Neuronal stem cell (in vitro differentiated cells): ENCODE measurements at regions not wholly inside any gene's neighbourhood (a gene's known extent, or its start where the extent isn't known, plus 50 kb on each side); places are given as distances from the start of the nearest gene placed in this dataset.

Experiments
- DNase-seq: peaks from one replicate; pipeline ENCODE4 v3.0.0-alpha.2; 2013; ENCODE audit warnings: low spot score
- H2AFZ ChIP-seq: one replicate; pipeline ENCODE4 v1.6.1; 2013; ENCODE audit warnings: mild to moderate bottlenecking, low read length, inconsistent platforms
- H2AK5ac ChIP-seq: 2 replicates; pipeline ENCODE4 v1.6.1; 2013; ENCODE audit warnings: low read depth, mild to moderate bottlenecking, inconsistent platforms, low read length, moderate library complexity, mixed read lengths
- H2BK120ac ChIP-seq: 2 replicates; pipeline ENCODE4 v1.6.1; 2013; ENCODE audit warnings: low read depth, mild to moderate bottlenecking, inconsistent platforms, low read length, moderate library complexity, mixed read lengths
- H2BK12ac ChIP-seq: one replicate; pipeline ENCODE4 v1.6.1; 2013; ENCODE audit warnings: low read length, inconsistent platforms
- H2BK15ac ChIP-seq: 2 replicates; pipeline ENCODE4 v1.6.1; 2013; ENCODE audit warnings: mild to moderate bottlenecking, low read length, inconsistent platforms, mixed read lengths
- H2BK5ac ChIP-seq: one replicate; pipeline ENCODE4 v1.6.1; 2013; ENCODE audit warnings: inconsistent platforms, mild to moderate bottlenecking, low read length, moderate library complexity
- H3K14ac ChIP-seq: one replicate; pipeline ENCODE4 v1.6.1; 2013; ENCODE audit warnings: low read length, inconsistent platforms
- H3K18ac ChIP-seq: 2 replicates; pipeline ENCODE4 v1.6.1; 2013; ENCODE audit warnings: low read length, inconsistent platforms
- H3K23ac ChIP-seq: 2 replicates; pipeline ENCODE4 v1.6.1; 2013; ENCODE audit warnings: low read depth, mild to moderate bottlenecking, mixed read lengths, low read length, inconsistent platforms; ENCODE audit not compliant: poor library complexity
- H3K27ac ChIP-seq: replicated peaks from 3 replicates; pipeline ENCODE4 v1.5.1; 2013; ENCODE audit warnings: low read length, inconsistent platforms
- H3K27me3 ChIP-seq, 3 experiments: 2 replicates each; pipeline ENCODE4 v1.6.1; 2013; ENCODE audit warnings: low read length in 3 of 3, mild to moderate bottlenecking in 2 of 3, inconsistent platforms in 1 of 3, low read depth in 1 of 3, mixed read lengths in 1 of 3, moderate library complexity in 1 of 3; ENCODE audit not compliant: control insufficient read depth in 3 of 3, insufficient read depth in 3 of 3
- H3K36me3 ChIP-seq, 2 donors: replicated peaks in 1 of 2; 2 replicates each; pipeline ENCODE4 v1.6.1; 2013; ENCODE audit warnings: low read length in 2 of 2; ENCODE audit not compliant: control insufficient read depth in 2 of 2, insufficient read depth in 2 of 2
- H3K4ac ChIP-seq: 2 replicates; pipeline ENCODE4 v1.6.1; 2013; ENCODE audit warnings: inconsistent platforms, mild to moderate bottlenecking, low read length, moderate library complexity
- H3K4me1 ChIP-seq, 2 donors: 1 replicate in 1 of 2; 2 replicates in 1 of 2; pipeline ENCODE4 v1.6.1; 2013; ENCODE audit warnings: low read length in 2 of 2, low read depth in 1 of 2; ENCODE audit not compliant: control insufficient read depth in 2 of 2, insufficient read depth in 1 of 2
- H3K4me2 ChIP-seq: one replicate; pipeline ENCODE4 v1.6.1; 2013; ENCODE audit warnings: mild to moderate bottlenecking, low read length, inconsistent platforms; ENCODE audit not compliant: insufficient read depth, poor library complexity, severe bottlenecking
- H3K4me3 ChIP-seq, 2 donors: 2 replicates each; pipeline ENCODE4 v1.5.1; 2013; ENCODE audit warnings: low read length in 2 of 2, mild to moderate bottlenecking in 2 of 2, inconsistent platforms in 1 of 2, moderate library complexity in 1 of 2
- H3K79me1 ChIP-seq: one replicate; pipeline ENCODE4 v1.6.1; 2013; ENCODE audit warnings: low read depth, mild to moderate bottlenecking, inconsistent platforms, low read length, moderate library complexity
- H3K9ac ChIP-seq: one replicate; pipeline ENCODE4 v1.6.1; 2013; ENCODE audit warnings: mild to moderate bottlenecking, low read depth, low read length, inconsistent platforms; ENCODE audit not compliant: poor library complexity
- H3K9me3 ChIP-seq, 2 donors: replicated peaks in 1 of 2; 2 replicates each; pipeline versions ENCODE3 to v1.6.1; 2013; ENCODE audit warnings: low read length in 2 of 2, mild to moderate bottlenecking in 2 of 2, inconsistent platforms in 1 of 2, low read depth in 1 of 2, mixed read lengths in 1 of 2, moderate library complexity in 1 of 2; ENCODE audit not compliant: control insufficient read depth in 2 of 2, insufficient read depth in 1 of 2
- H4K8ac ChIP-seq: one replicate; pipeline ENCODE4 v1.6.1; 2013; ENCODE audit warnings: low read depth, mild to moderate bottlenecking, inconsistent platforms, low read length, moderate library complexity
- H4K91ac ChIP-seq: one replicate; pipeline ENCODE4 v1.6.1; 2013; ENCODE audit warnings: low read length, low read depth, mild to moderate bottlenecking, inconsistent platforms; ENCODE audit not compliant: poor library complexity
- WGBS, 2 donors: extraction: QIAGEN DNeasy Blood & Tissue Kit; methylation state at CpG; one replicate each; pipeline ENCODE4 v1.1.7; 2013; ENCODE audit warnings: missing lambda C conversion rate in 2 of 2, mixed read lengths in 1 of 2; ENCODE audit not compliant: insufficient read length in 2 of 2, insufficient replicate concordance in 1 of 2; ENCODE audit errors: extremely low coverage in 2 of 2; 5-methylcytosine and 5-hydroxymethylcytosine counted together

GRCh38 chr5:51487952-51488351 lies 104.7 kb downstream of the ISL1 start:
- no peak overlapping the region for H3K9ac ChIP-seq
- no peak overlapping the region for H2AFZ ChIP-seq
- no peak overlapping the region for H2BK15ac ChIP-seq
- H3K18ac ChIP-seq = no peak overlapping the region
- no peak overlapping the region for H3K27ac ChIP-seq
- H3K9me3 ChIP-seq = no peaks in the 10 kb centered on the region
- no peak overlapping the region for H2BK12ac ChIP-seq
- H3K36me3 ChIP-seq = no peaks in the 10 kb centered on the region
- H3K4me2 ChIP-seq = no peak overlapping the region
- no peak overlapping the region for H4K91ac ChIP-seq
- DNase-seq = no peak
- H3K79me1 ChIP-seq = no peaks in the 10 kb centered on the region
- no peak overlapping the region for H2BK120ac ChIP-seq
- no peak overlapping the region for H3K4ac ChIP-seq
- H3K23ac ChIP-seq = no peak overlapping the region
- no peak overlapping the region for H2AK5ac ChIP-seq
- no peak overlapping the region for H2BK5ac ChIP-seq
- peaks cover 0 to 2% of the 10 kb centered on the region in 2 donors for H3K4me1 ChIP-seq
- no peak overlapping the region for H3K4me3 ChIP-seq
- no peak overlapping the region for H4K8ac ChIP-seq
- no CpG with 5 or more reads among the region's 5 CpGs for WGBS, 2 donors
- H3K27me3 ChIP-seq = no peaks in the 10 kb centered on the region
- H3K14ac ChIP-seq = no peak overlapping the region

- H3K14ac ChIP-seq = no peak overlapping the region
- H3K4me2 ChIP-seq = no peak overlapping the region
- peaks cover 0 to 2% of the 10 kb centered on the region in 2 donors for H3K4me1 ChIP-seq
- H2AK5ac ChIP-seq = no peak overlapping the region
- H3K9ac ChIP-seq = no peak overlapping the region
- H4K8ac ChIP-seq = no peak overlapping the region
- H3K4ac ChIP-seq = no peak overlapping the region
- no peak overlapping the region for H3K4me3 ChIP-seq
- H4K91ac ChIP-seq = no peak overlapping the region
- H3K27ac ChIP-seq = no peak overlapping the region
- no peaks in the 10 kb centered on the region for H3K36me3 ChIP-seq
- no peak for DNase-seq
- H2BK5ac ChIP-seq = no peak overlapping the region
- no peak overlapping the region for H2BK15ac ChIP-seq
- H3K18ac ChIP-seq = no peak overlapping the region
- H2BK120ac ChIP-seq = no peak overlapping the region
- no peaks in the 10 kb centered on the region for H3K27me3 ChIP-seq
- no peak overlapping the region for H2AFZ ChIP-seq
- WGBS, 2 donors = no CpG with 5 or more reads among the region's 3 CpGs
- no peaks in the 10 kb centered on the region for H3K9me3 ChIP-seq
- H2BK12ac ChIP-seq = no peak overlapping the region
- H3K23ac ChIP-seq = no peak overlapping the region
- H3K79me1 ChIP-seq = no peaks in the 10 kb centered on the region
Measured at GRCh38 chr5:51488803-51489642, 105.8 kb downstream of the ISL1 start.

GRCh38 chr5:51494821-51495220 lies 111.6 kb downstream of the ISL1 start:
- Histone ChIP-seq H4K8ac (no peak overlapping the region), H3K4me3 (no peak overlapping the region), H2AFZ (no peak overlapping the region), H2AK5ac (peak overlapping the region; percentile 52), H3K4ac (no peak overlapping the region), H3K27ac (no peak overlapping the region), H2BK5ac (no peak overlapping the region), H3K18ac (peak overlapping the region; percentile 83), H3K23ac (peak overlapping the region; percentile 80), H3K4me2 (no peak overlapping the region), H2BK15ac (no peak overlapping the region), H3K9me3 (no peaks in the 10 kb centered on the region), H3K79me1 (no peaks in the 10 kb centered on the region), H3K27me3 (no peaks in the 10 kb centered on the region), H2BK120ac (peak overlapping the region; percentile 72), H2BK12ac (peak overlapping the region; percentile 94), H3K4me1 (peaks cover 0 to 2% of the 10 kb centered on the region in 2 donors), H3K9ac (no peak overlapping the region), H4K91ac (peak overlapping the region; percentile 53), H3K36me3 (no peaks in the 10 kb centered on the region), H3K14ac (no peak overlapping the region)
- DNase-seq = no peak
- WGBS, 2 donors = no CpG with 5 or more reads among the region's 12 CpGs

GRCh38 chr5:51495672-51496071 lies 112.4 kb downstream of the ISL1 start:
- Histone ChIP-seq H2BK5ac (no peak overlapping the region), H3K23ac (no peak overlapping the region), H3K4me3 (no peak overlapping the region), H4K91ac (no peak overlapping the region), H3K18ac (no peak overlapping the region), H2BK12ac (no peak overlapping the region), H3K4me1 (peaks cover 0 to 2% of the 10 kb centered on the region in 2 donors), H3K9ac (no peak overlapping the region), H3K27ac (no peak overlapping the region), H2AFZ (no peak overlapping the region), H3K79me1 (no peaks in the 10 kb centered on the region), H2BK120ac (no peak overlapping the region), H3K14ac (no peak overlapping the region), H4K8ac (no peak overlapping the region), H3K27me3 (no peaks in the 10 kb centered on the region), H3K36me3 (no peaks in the 10 kb centered on the region), H3K4ac (no peak overlapping the region), H2BK15ac (no peak overlapping the region), H2AK5ac (no peak overlapping the region), H3K4me2 (no peak overlapping the region), H3K9me3 (no peaks in the 10 kb centered on the region)
- WGBS, 2 donors = no CpG with 5 or more reads among the region's 2 CpGs
- peak; percentile 6 for DNase-seq
